ENCODE measurements at regions not wholly inside any gene's neighbourhood (a gene's known extent, or its start where the extent isn't known, plus 50 kb on each side); places are given as distances from the start of the nearest gene placed in this dataset.

GRCh38 chr4:33658971-33659370, 2585.3 kb downstream of the ARAP2 start:
- no peaks in the 10 kb centered on the region for H3K4me1 ChIP-seq
- Mint-ChIP-seq H3K27me3 (ENCODE audit: insufficient read depth, unreplicated experiment) (no peaks in the 10 kb centered on the region), H3K27ac (ENCODE audit: unreplicated experiment) (no peak overlapping the region), H3K36me3 (ENCODE audit: insufficient read depth, unreplicated experiment) (no peaks in the 10 kb centered on the region), H3K4me3 (ENCODE audit: unreplicated experiment) (no peak overlapping the region), H3K4me1 (ENCODE audit: low read depth, unreplicated experiment) (no peaks in the 10 kb centered on the region), H3K9me3 (ENCODE audit: unreplicated experiment) (no peaks in the 10 kb centered on the region)
- H3K4me3 ChIP-seq (ENCODE audit: low read depth, low read length): no peak overlapping the region
- no TSS peak for BruUV-seq (replicated peaks)
- no peaks in the 10 kb centered on the region for H3K9me3 ChIP-seq
- no peaks in the 10 kb centered on the region for H3K36me3 ChIP-seq (ENCODE audit: control insufficient read depth, insufficient read depth, low read length)
- no peak for TF ChIP-seq CTCF (IDR thresholded peaks at IDR 0.05; ENCODE audit: insufficient read depth in 1 of 2, low read depth in 1 of 2, low read length in 1 of 2, severe bottlenecking in 1 of 2, unreplicated experiment in 1 of 2)
- CTCF ChIA-PET: no interaction called here
- no peaks in the 10 kb centered on the region for H3K27me3 ChIP-seq (replicated peaks; ENCODE audit: control insufficient read depth, insufficient read depth, low read length)
- intact Hi-C loops (cut with micrococcal nuclease; ENCODE audit: unreplicated experiment): no loop called here
- POLR2A ChIA-PET: no interaction called here
- no peak for DNase-seq

- Histone ChIP-seq H3K36me3 (ENCODE audit: control insufficient read depth, insufficient read depth, low read length) (no peaks in the 10 kb centered on the region), H3K9me3 (no peaks in the 10 kb centered on the region), H3K4me3 (ENCODE audit: low read depth, low read length) (no peak overlapping the region), H3K4me1 (no peaks in the 10 kb centered on the region), H3K27me3 (replicated peaks; ENCODE audit: control insufficient read depth, insufficient read depth, low read length) (no peaks in the 10 kb centered on the region)
- Mint-ChIP-seq H3K27me3 (ENCODE audit: insufficient read depth, unreplicated experiment) (no peaks in the 10 kb centered on the region), H3K4me3 (ENCODE audit: unreplicated experiment) (no peak overlapping the region), H3K36me3 (ENCODE audit: insufficient read depth, unreplicated experiment) (no peaks in the 10 kb centered on the region), H3K27ac (ENCODE audit: unreplicated experiment) (no peak overlapping the region), H3K9me3 (ENCODE audit: unreplicated experiment) (peaks cover 7% of the 10 kb centered on the region), H3K4me1 (ENCODE audit: low read depth, unreplicated experiment) (no peaks in the 10 kb centered on the region)
- no peak for TF ChIP-seq CTCF (IDR thresholded peaks at IDR 0.05; ENCODE audit: insufficient read depth in 1 of 2, low read depth in 1 of 2, low read length in 1 of 2, severe bottlenecking in 1 of 2, unreplicated experiment in 1 of 2)
- BruUV-seq (replicated peaks): no TSS peak
- ChIA-PET POLR2A (no interaction called here), CTCF (no interaction called here)
- no peak for DNase-seq
- intact Hi-C loops (cut with micrococcal nuclease; ENCODE audit: unreplicated experiment): no loop called here
Observed at GRCh38 chr4:33661636-33662035, 2582.7 kb downstream of the ARAP2 start.

GRCh38 chr4:33685939-33686338, 2558.4 kb downstream of the ARAP2 start:
- Histone ChIP-seq H3K27me3 (replicated peaks; ENCODE audit: control insufficient read depth, insufficient read depth, low read length) (no peaks in the 10 kb centered on the region), H3K4me1 (no peaks in the 10 kb centered on the region), H3K36me3 (ENCODE audit: control insufficient read depth, insufficient read depth, low read length) (no peaks in the 10 kb centered on the region), H3K9me3 (no peaks in the 10 kb centered on the region; the same call in 1 of the 2 replicates), H3K4me3 (ENCODE audit: low read depth, low read length) (no peak overlapping the region)
- Mint-ChIP-seq H3K4me1 (ENCODE audit: low read depth, unreplicated experiment) (no peaks in the 10 kb centered on the region), H3K9me3 (ENCODE audit: unreplicated experiment) (no peaks in the 10 kb centered on the region), H3K27me3 (ENCODE audit: insufficient read depth, unreplicated experiment) (no peaks in the 10 kb centered on the region), H3K27ac (ENCODE audit: unreplicated experiment) (no peak overlapping the region), H3K36me3 (ENCODE audit: insufficient read depth, unreplicated experiment) (no peaks in the 10 kb centered on the region), H3K4me3 (ENCODE audit: unreplicated experiment) (no peak overlapping the region)
- DNase-seq: no peak
- POLR2A ChIA-PET: no interaction called here
- TF ChIP-seq CTCF (IDR thresholded peaks at IDR 0.05; ENCODE audit: insufficient read depth in 1 of 2, low read depth in 1 of 2, low read length in 1 of 2, severe bottlenecking in 1 of 2, unreplicated experiment in 1 of 2): no peak
- CTCF ChIA-PET: no interaction called here
- intact Hi-C loops (cut with micrococcal nuclease; ENCODE audit: unreplicated experiment): no loop called here
- no TSS peak for BruUV-seq (replicated peaks)

Measured in Caco-2 (cell line).